ENCODE measurements at regions not wholly inside any gene's neighbourhood (a gene's known extent, or its start where the extent isn't known, plus 50 kb on each side); places are given as distances from the start of the nearest gene placed in this dataset.
"Not testable (repeated sequence)": the region's sequence is repeated elsewhere in the genome, so short reads cannot be mapped to it uniquely, and the experiment has no call there.

- DNase-seq = no peak
- ATAC-seq = no peak
Measured at GRCh38 chr18:23311351-23312121, 141.6 kb upstream of the RIOK3 start.

- ATAC-seq (no peak), DNase-seq (no peak)
Measured at GRCh38 chr18:23313379-23313778, 139.7 kb upstream of the RIOK3 start.

GRCh38 chr18:23314672-23315071 is 138.4 kb upstream of the RIOK3 start:
- no peak for ATAC-seq
- DNase-seq = no peak

- no peak for ATAC-seq
- DNase-seq = no peak
Measured at GRCh38 chr18:23316316-23316715, 136.8 kb upstream of the RIOK3 start.

GRCh38 chr18:23316988-23317387 is 136.1 kb upstream of the RIOK3 start:
- ATAC-seq (no peak), DNase-seq (no peak)

GRCh38 chr18:23317975-23318675 is 135.0 kb upstream of the RIOK3 start:
- peak; percentile 72 for ATAC-seq
- no peak for DNase-seq

GRCh38 chr18:23320709-23321236 is 132.3 kb upstream of the RIOK3 start:
- DNase-seq = no peak
- ATAC-seq = no peak

GRCh38 chr18:23321996-23322395 is 131.1 kb upstream of the RIOK3 start:
- no peak for ATAC-seq
- no peak for DNase-seq

- no peak for ATAC-seq
- DNase-seq = no peak
Measured at GRCh38 chr18:23324056-23324811, 128.9 kb upstream of the RIOK3 start.

GRCh38 chr18:23324861-23325260 is 128.2 kb upstream of the RIOK3 start:
- ATAC-seq (no peak), DNase-seq (no peak)

GRCh38 chr18:23329671-23330070 is 123.4 kb upstream of the RIOK3 start:
- ATAC-seq, DNase-seq: not testable (repeated sequence)

GRCh38 chr18:23330423-23330822 is 122.7 kb upstream of the RIOK3 start:
- no peak for ATAC-seq
- no peak for DNase-seq

- DNase-seq (no peak), ATAC-seq (no peak)
Measured at GRCh38 chr18:23331091-23331920, 121.8 kb upstream of the RIOK3 start.

GRCh38 chr18:23332356-23332755 is 120.7 kb upstream of the RIOK3 start:
- no peak for ATAC-seq

GRCh38 chr18:23333827-23334226 is 119.3 kb upstream of the RIOK3 start:
- no peak for ATAC-seq

More at GRCh38 chr18:23332356-23332755, 120.7 kb upstream of the RIOK3 start:
- DNase-seq = no peak

GRCh38 chr18:23334569-23334968 is 118.5 kb upstream of the RIOK3 start:
- DNase-seq = no peak
- ATAC-seq = no peak

More at GRCh38 chr18:23333827-23334226, 119.3 kb upstream of the RIOK3 start:
- no peak for DNase-seq

- DNase-seq (no peak), ATAC-seq (no peak)
Measured at GRCh38 chr18:23336101-23336500, 117.0 kb upstream of the RIOK3 start.

- DNase-seq (no peak), ATAC-seq (peak; percentile 15)
Measured at GRCh38 chr18:23337599-23338444, 115.3 kb upstream of the RIOK3 start.

- DNase-seq (no peak), ATAC-seq (no peak)
Measured at GRCh38 chr18:23340661-23341060, 112.4 kb upstream of the RIOK3 start.

- DNase-seq = peak; percentile 23
- peak; percentile 87 for ATAC-seq
Measured at GRCh38 chr18:23341383-23341782, 111.7 kb upstream of the RIOK3 start.

- ATAC-seq (no peak), DNase-seq (no peak)
Measured at GRCh38 chr18:23341983-23342382, 111.1 kb upstream of the RIOK3 start.

Data from stimulated activated naive CD8-positive, alpha-beta T cell treated with anti-CD3 and anti-CD28 coated beads, Interleukin-15, Interleukin-2, amounts not matched to agents 100 U/mL and 50 U/mL, for 24 hours (primary cell).